Testis (tissue), 2 donors: ENCODE measurements at regions not wholly inside any gene's neighbourhood (a gene's known extent, or its start where the extent isn't known, plus 50 kb on each side); places are given as distances from the start of the nearest gene placed in this dataset.

Source experiments
- DNase-seq: peaks from one replicate; pipeline ENCODE4 v3.0.0-alpha.2; 2019
- H3K27ac ChIP-seq, 2 donors: fragments of 200-600 bp; sonication (generic); one replicate each; pipeline ENCODE4 v1.5.1; 2019
- H3K27me3 ChIP-seq: fragments of 200-600 bp; sonication (generic); one replicate; pipeline ENCODE4 v1.5.1; 2019
- H3K36me3 ChIP-seq: fragments of 200-600 bp; sonication (generic); one replicate; pipeline ENCODE4 v1.5.1; 2017; ENCODE audit warnings: low read depth; ENCODE audit errors: missing control alignments
- H3K4me1 ChIP-seq: fragments of 200-600 bp; sonication (generic); one replicate; pipeline ENCODE4 v1.5.1; 2019
- H3K4me3 ChIP-seq, 2 donors: fragments of 200-600 bp; sonication (generic); one replicate each; pipeline ENCODE4 v1.5.1; 2017 to 2019
- H3K9me3 ChIP-seq: fragments of 200-600 bp; sonication (generic); one replicate; pipeline ENCODE4 v1.5.1; 2017
- POLR2A ChIP-seq: fragments of 450-650 bp; IDR thresholded peaks from one replicate; pipeline ENCODE4 v1.6.1; 2017; ENCODE audit warnings: antibody characterized with exemption, mild to moderate bottlenecking, moderate library complexity
- WGBS, 2 donors: methylation state at CpG; one replicate each; pipeline ENCODE4 v1.1.5; 2018; 5-methylcytosine and 5-hydroxymethylcytosine counted together
- intact Hi-C: fragments of 100-400 bp; cut with DNase I; formaldehyde crosslinking; loops from one replicate; pipeline ENCODE4 v1.15.1; 2023; ENCODE audit warnings: low total_unique reads
- TF ChIP-seq, protein P1 (sequence below), 3 experiments: fragments of 450-650 bp in 2 of 3; fragments of 200-600 bp in 1 of 3; sonication (generic) in 1 of 3; IDR thresholded peaks; one replicate each; pipeline ENCODE4 v1.5.1; 2016 to 2019; ENCODE audit warnings: antibody characterized with exemption in 3 of 3, mild to moderate bottlenecking in 2 of 3, moderate library complexity in 1 of 3

- no peak for DNase-seq
- WGBS, 2 donors = 95 to 96% methylated on average over 2 of the region's 2 CpGs
- no peaks in the 10 kb centered on the region for H3K36me3 ChIP-seq
- H3K4me3 ChIP-seq = no peak overlapping the region
- H3K4me1 ChIP-seq = no peaks in the 10 kb centered on the region
- no peak overlapping the region for H3K27ac ChIP-seq
- no peaks in the 10 kb centered on the region for H3K9me3 ChIP-seq
- H3K27me3 ChIP-seq = no peaks in the 10 kb centered on the region
- intact Hi-C loops = no loop called here
- TF ChIP-seq, protein P1, sequence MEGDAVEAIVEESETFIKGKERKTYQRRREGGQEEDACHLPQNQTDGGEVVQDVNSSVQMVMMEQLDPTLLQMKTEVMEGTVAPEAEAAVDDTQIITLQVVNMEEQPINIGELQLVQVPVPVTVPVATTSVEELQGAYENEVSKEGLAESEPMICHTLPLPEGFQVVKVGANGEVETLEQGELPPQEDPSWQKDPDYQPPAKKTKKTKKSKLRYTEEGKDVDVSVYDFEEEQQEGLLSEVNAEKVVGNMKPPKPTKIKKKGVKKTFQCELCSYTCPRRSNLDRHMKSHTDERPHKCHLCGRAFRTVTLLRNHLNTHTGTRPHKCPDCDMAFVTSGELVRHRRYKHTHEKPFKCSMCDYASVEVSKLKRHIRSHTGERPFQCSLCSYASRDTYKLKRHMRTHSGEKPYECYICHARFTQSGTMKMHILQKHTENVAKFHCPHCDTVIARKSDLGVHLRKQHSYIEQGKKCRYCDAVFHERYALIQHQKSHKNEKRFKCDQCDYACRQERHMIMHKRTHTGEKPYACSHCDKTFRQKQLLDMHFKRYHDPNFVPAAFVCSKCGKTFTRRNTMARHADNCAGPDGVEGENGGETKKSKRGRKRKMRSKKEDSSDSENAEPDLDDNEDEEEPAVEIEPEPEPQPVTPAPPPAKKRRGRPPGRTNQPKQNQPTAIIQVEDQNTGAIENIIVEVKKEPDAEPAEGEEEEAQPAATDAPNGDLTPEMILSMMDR (IDR thresholded peaks at IDR 0.05) = no peak
- no peak for TF ChIP-seq POLR2A
Measured at GRCh38 chr4:126827669-126828068, 805.1 kb upstream of the INTU start.

- intact Hi-C loops = no loop called here
- TF ChIP-seq POLR2A = no peak
- TF ChIP-seq, protein P1 (IDR thresholded peaks at IDR 0.05) = no peak
- H3K4me3 ChIP-seq = no peak overlapping the region
- DNase-seq = no peak
- H3K4me1 ChIP-seq = no peaks in the 10 kb centered on the region
- no peak overlapping the region for H3K27ac ChIP-seq
- no peaks in the 10 kb centered on the region for H3K36me3 ChIP-seq
- no peaks in the 10 kb centered on the region for H3K27me3 ChIP-seq
- H3K9me3 ChIP-seq = no peaks in the 10 kb centered on the region
Measured at GRCh38 chr4:126834854-126835253, 797.9 kb upstream of the INTU start.

- Histone ChIP-seq H3K27ac (no peak overlapping the region), H3K36me3 (no peaks in the 10 kb centered on the region), H3K4me1 (no peaks in the 10 kb centered on the region), H3K9me3 (no peaks in the 10 kb centered on the region), H3K4me3 (no peak overlapping the region), H3K27me3 (no peaks in the 10 kb centered on the region)
- DNase-seq = no peak
- intact Hi-C loops = no loop called here
- TF ChIP-seq, protein P1 (IDR thresholded peaks at IDR 0.05) = no peak
- no peak for TF ChIP-seq POLR2A
- WGBS, 2 donors = 74 to 78% methylated on average over 3 of the region's 3 CpGs
Measured at GRCh38 chr4:126838941-126839679, 793.6 kb upstream of the INTU start.

- 90 to 100% methylated on average over 3 to 5 of the region's 5 CpGs for WGBS, 2 donors
- no peak overlapping the region for H3K4me3 ChIP-seq
- H3K9me3 ChIP-seq = no peaks in the 10 kb centered on the region
- no peak for TF ChIP-seq POLR2A
- TF ChIP-seq, protein P1 (IDR thresholded peaks at IDR 0.05) = no peak
- H3K4me1 ChIP-seq = no peaks in the 10 kb centered on the region
- H3K27ac ChIP-seq = no peak overlapping the region
- DNase-seq = no peak
- no peaks in the 10 kb centered on the region for H3K36me3 ChIP-seq
- no peaks in the 10 kb centered on the region for H3K27me3 ChIP-seq
- intact Hi-C loops = no loop called here
Measured at GRCh38 chr4:126843492-126844067, 789.2 kb upstream of the INTU start.

DNA sequence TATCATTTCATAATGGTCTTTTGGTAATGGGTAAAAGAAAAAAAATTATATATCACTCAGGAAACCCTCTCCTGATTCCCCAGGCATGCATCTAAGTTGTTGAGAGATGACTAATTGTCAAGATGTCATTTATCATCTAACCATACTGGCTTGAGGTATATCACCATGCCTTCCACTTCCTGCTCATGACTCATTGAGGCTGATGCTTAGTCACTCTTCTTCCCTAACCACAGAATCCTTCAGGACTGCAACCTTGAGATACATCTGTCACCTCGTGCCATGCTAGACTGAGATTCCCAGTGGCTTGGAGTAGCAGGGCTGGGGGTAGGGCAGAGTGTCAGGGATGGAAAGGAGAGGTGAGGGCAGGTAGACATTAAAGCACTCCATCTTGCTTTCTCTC lies 782.5 kb upstream of the INTU start:
- no peak overlapping the region for H3K27ac ChIP-seq
- no peaks in the 10 kb centered on the region for H3K36me3 ChIP-seq
- H3K9me3 ChIP-seq = no peaks in the 10 kb centered on the region
- WGBS, 2 donors = 76 to 85% methylated on average over 1 of the region's 1 CpG
- intact Hi-C loops = no loop called here
- no peaks in the 10 kb centered on the region for H3K27me3 ChIP-seq
- no peaks in the 10 kb centered on the region for H3K4me1 ChIP-seq
- no peak overlapping the region for H3K4me3 ChIP-seq
- TF ChIP-seq POLR2A = no peak
- TF ChIP-seq, protein P1 (IDR thresholded peaks at IDR 0.05) = no peak
- no peak for DNase-seq
